GM23338 (cell line): ENCODE measurements at regions not wholly inside any gene's neighbourhood (a gene's known extent, or its start where the extent isn't known, plus 50 kb on each side); places are given as distances from the start of the nearest gene placed in this dataset.

Source experiments
- CREB1 ChIP-seq: fragments of 250-450 bp; sonication (Bioruptor Pico); IDR thresholded peaks from 2 replicates; pipeline ENCODE4 v1.5.0; 2020; ENCODE audit warnings: low read depth, mild to moderate bottlenecking, moderate library complexity
- CTCF ChIP-seq, 2 experiments: fragments of 200-600 bp in 1 of 2; sonication (generic) in 1 of 2; conservative IDR thresholded peaks; 2 replicates each; pipeline versions ENCODE4 v1.5.1 to v1.6.1; 2016 to 2017; ENCODE audit warnings: antibody characterized with exemption in 2 of 2, low read depth in 2 of 2, mild to moderate bottlenecking in 2 of 2, moderate library complexity in 1 of 2
- ETS1 ChIP-seq: IDR thresholded peaks from 2 replicates; pipeline ENCODE4 v1.6.1; 2016; ENCODE audit warnings: antibody characterized with exemption
- JUNB ChIP-seq: IDR thresholded peaks from one replicate; pipeline ENCODE4 v1.6.1; 2016; ENCODE audit warnings: antibody characterized with exemption; ENCODE audit not compliant: unreplicated experiment
- NANOG ChIP-seq: IDR thresholded peaks from 2 replicates; pipeline ENCODE4 v1.6.1; 2016; ENCODE audit warnings: antibody characterized with exemption, borderline replicate concordance
- POLR2AphosphoS5 ChIP-seq: IDR thresholded peaks from 2 replicates; pipeline ENCODE4 v1.6.1; 2016; ENCODE audit warnings: antibody characterized with exemption, low read depth
- REST ChIP-seq: IDR thresholded peaks from one replicate; pipeline ENCODE4 v1.6.1; 2018; ENCODE audit warnings: antibody characterized with exemption; ENCODE audit not compliant: unreplicated experiment
- STAT1 ChIP-seq: IDR thresholded peaks from one replicate; pipeline ENCODE4 v1.6.1; 2016; ENCODE audit warnings: antibody characterized with exemption; ENCODE audit not compliant: unreplicated experiment
- ZNF114 ChIP-seq: fragments of 250-450 bp; sonication (Bioruptor Pico); IDR thresholded peaks from 2 replicates; pipeline ENCODE4 v1.5.0; 2020; ENCODE audit warnings: mild to moderate bottlenecking, moderate library complexity
- ZNF331 ChIP-seq: fragments of 250-450 bp; sonication (Bioruptor Pico); IDR thresholded peaks from 2 replicates; pipeline ENCODE4 v1.5.0; 2020; ENCODE audit warnings: low read depth, mild to moderate bottlenecking, moderate library complexity
- ZNF462 ChIP-seq: fragments of 250-450 bp; sonication (Bioruptor Pico); IDR thresholded peaks from 2 replicates; pipeline ENCODE4 v1.5.0; 2020; ENCODE audit warnings: mild to moderate bottlenecking, moderate library complexity

GRCh38 chr11:112834277-112834755 is 126.9 kb upstream of the NCAM1 start (continued):
- no peak for TF ChIP-seq ZNF462 (CRISPR knock-in tag)
- TF ChIP-seq ETS1 = no peak
- no peak for TF ChIP-seq CREB1 (CRISPR knock-in tag)
- no peak for TF ChIP-seq STAT1
- no peak for TF ChIP-seq POLR2AphosphoS5
- TF ChIP-seq ZNF114 = no peak
- no peak for TF ChIP-seq NANOG
- TF ChIP-seq ZNF331 = no peak
- TF ChIP-seq CTCF (conservative IDR thresholded peaks at IDR 0.05; ENCODE audit: low read depth in 2 of 2) = no peak
- no peak for TF ChIP-seq JUNB
- TF ChIP-seq REST = no peak
